ENCODE measurements at regions not wholly inside any gene's neighbourhood (a gene's known extent, or its start where the extent isn't known, plus 50 kb on each side); places are given as distances from the start of the nearest gene placed in this dataset.

GRCh38 chr2:192469612-192470011 is 274.9 kb upstream of the TMEFF2 start:
- dilution Hi-C loops (cut with MboI; ENCODE audit: extremely low pct_ligation_motif_present, low sequenced_read_pairs) (no loop called here), intact Hi-C loops (cut with micrococcal nuclease) (no loop called here)
- H3K9me3 ChIP-seq (replicated peaks; ENCODE audit: control insufficient read depth, insufficient read depth, low read length): no peaks in the 10 kb centered on the region
- H2AFZ ChIP-seq (ENCODE audit: low read depth, low read length): no peak overlapping the region
- no peaks in the 10 kb centered on the region for H3K36me3 ChIP-seq (ENCODE audit: control insufficient read depth in 2 of 2, extremely low read depth in 1 of 2, insufficient read depth in 2 of 2, low read length in 2 of 2)
- H3K4me2 ChIP-seq (ENCODE audit: insufficient read depth, low read length): no peak overlapping the region
- H3K4me3 ChIP-seq (replicated peaks in 1 of 3; ENCODE audit: insufficient read depth in 1 of 3, low read depth in 1 of 3, low read length in 3 of 3): no peak overlapping the region
- H3K9ac ChIP-seq (replicated peaks; ENCODE audit: extremely low read depth, insufficient read depth, low read length): no peak overlapping the region
- POLR2A ChIA-PET: no interaction called here
- no peaks in the 10 kb centered on the region for H3K9me1 ChIP-seq (replicated peaks; ENCODE audit: control insufficient read depth, extremely low read depth, insufficient read depth, low read length)
- CTCF ChIA-PET: no interaction called here
- no peaks in the 10 kb centered on the region for H3K27me3 ChIP-seq (ENCODE audit: control insufficient read depth in 2 of 2, insufficient read depth in 2 of 2, low read length in 2 of 2)
- FAIRE-seq (no peak), DNase-seq (ENCODE audit: low read depth, low spot score) (no peak)
- H3K79me2 ChIP-seq (ENCODE audit: control insufficient read depth, insufficient read depth, low read length): no peaks in the 10 kb centered on the region
- no peak for TF ChIP-seq FOS (IDR thresholded peaks at IDR 0.05; ENCODE audit: borderline replicate concordance, insufficient read depth, low read length)
- TF ChIP-seq MAX (IDR thresholded peaks at IDR 0.05; ENCODE audit: insufficient read depth, insufficient read length): no peak
- no peak for TF ChIP-seq POLR2A (IDR thresholded peaks at IDR 0.05; ENCODE audit: low read depth, low read length)
- TF ChIP-seq CTCF (IDR thresholded peaks at IDR 0.05; ENCODE audit: extremely low read depth in 1 of 2, insufficient read depth in 1 of 2, low read depth in 1 of 2, low read length in 2 of 2): no peak
- TF ChIP-seq MYC (IDR thresholded peaks at IDR 0.05; ENCODE audit: low read depth, low read length): no peak
- no peak overlapping the region for H3K27ac ChIP-seq (ENCODE audit: insufficient read depth, low read depth, low read length)
- no TSS peak for BruUV-seq (replicated peaks)
- no peaks in the 10 kb centered on the region for H4K20me1 ChIP-seq (replicated peaks; ENCODE audit: control insufficient read depth, extremely low read depth, insufficient read depth, low read length)
- H3K4me1 ChIP-seq (ENCODE audit: control insufficient read depth, extremely low read depth, insufficient read depth, low read length): no peaks in the 10 kb centered on the region

GRCh38 chr2:192467953-192468660 is 273.4 kb upstream of the TMEFF2 start:
- H3K9me1 ChIP-seq (replicated peaks; ENCODE audit: control insufficient read depth, extremely low read depth, insufficient read depth, low read length): no peaks in the 10 kb centered on the region
- no peak overlapping the region for H3K9ac ChIP-seq (replicated peaks; ENCODE audit: extremely low read depth, insufficient read depth, low read length)
- ChIA-PET CTCF (no interaction called here), POLR2A (no interaction called here)
- H3K27ac ChIP-seq (ENCODE audit: insufficient read depth, low read depth, low read length): no peak overlapping the region
- DNase-seq (ENCODE audit: low read depth, low spot score): no peak
- intact Hi-C loops (cut with micrococcal nuclease) (no loop called here), dilution Hi-C loops (cut with MboI; ENCODE audit: extremely low pct_ligation_motif_present, low sequenced_read_pairs) (no loop called here)
- no peak for TF ChIP-seq JUN (IDR thresholded peaks at IDR 0.05; ENCODE audit: borderline replicate concordance, insufficient read depth, insufficient read length, low read depth)
- TF ChIP-seq FOS (IDR thresholded peaks at IDR 0.05; ENCODE audit: borderline replicate concordance, insufficient read depth, low read length): no peak
- TF ChIP-seq POLR2A (IDR thresholded peaks at IDR 0.05; ENCODE audit: low read depth, low read length): no peak
- no peak for TF ChIP-seq EZH2 (IDR thresholded peaks at IDR 0.05; ENCODE audit: borderline replicate concordance, low read depth, low read length, severe bottlenecking)
- TF ChIP-seq POLR2AphosphoS5 (IDR thresholded peaks at IDR 0.05; ENCODE audit: insufficient read depth, low read depth, low read length): no peak
- TF ChIP-seq MAX (IDR thresholded peaks at IDR 0.05; ENCODE audit: insufficient read depth, insufficient read length): no peak
- no peak for TF ChIP-seq MYC (IDR thresholded peaks at IDR 0.05; ENCODE audit: low read depth, low read length)
- no peak for TF ChIP-seq CTCF (IDR thresholded peaks at IDR 0.05; ENCODE audit: extremely low read depth in 1 of 2, insufficient read depth in 1 of 2, low read depth in 1 of 2, low read length in 2 of 2)
- TF ChIP-seq GATA2 (IDR thresholded peaks at IDR 0.05; ENCODE audit: insufficient read depth, insufficient read length, low read depth, low read length): no peak
- no peak overlapping the region for H3K4me2 ChIP-seq (ENCODE audit: insufficient read depth, low read length)
- H3K27me3 ChIP-seq (ENCODE audit: control insufficient read depth in 2 of 2, insufficient read depth in 2 of 2, low read length in 2 of 2): no peaks in the 10 kb centered on the region
- H3K79me2 ChIP-seq (ENCODE audit: control insufficient read depth, insufficient read depth, low read length): no peaks in the 10 kb centered on the region
- no peaks in the 10 kb centered on the region for H3K9me3 ChIP-seq (replicated peaks; ENCODE audit: control insufficient read depth, insufficient read depth, low read length)
- FAIRE-seq: no peak
- no peak overlapping the region for H2AFZ ChIP-seq (ENCODE audit: low read depth, low read length)
- H3K36me3 ChIP-seq (ENCODE audit: control insufficient read depth in 2 of 2, extremely low read depth in 1 of 2, insufficient read depth in 2 of 2, low read length in 2 of 2): no peaks in the 10 kb centered on the region
- BruUV-seq (replicated peaks): no TSS peak
- no peaks in the 10 kb centered on the region for H3K4me1 ChIP-seq (ENCODE audit: control insufficient read depth, extremely low read depth, insufficient read depth, low read length)
- H4K20me1 ChIP-seq (replicated peaks; ENCODE audit: control insufficient read depth, extremely low read depth, insufficient read depth, low read length): no peaks in the 10 kb centered on the region
- H3K4me3 ChIP-seq (replicated peaks in 1 of 3; ENCODE audit: insufficient read depth in 1 of 3, low read depth in 1 of 3, low read length in 3 of 3): no peak overlapping the region

All from endothelial cell of umbilical vein (primary cell).